ENCODE measurements at regions not wholly inside any gene's neighbourhood (a gene's known extent, or its start where the extent isn't known, plus 50 kb on each side); places are given as distances from the start of the nearest gene placed in this dataset.

DNA sequence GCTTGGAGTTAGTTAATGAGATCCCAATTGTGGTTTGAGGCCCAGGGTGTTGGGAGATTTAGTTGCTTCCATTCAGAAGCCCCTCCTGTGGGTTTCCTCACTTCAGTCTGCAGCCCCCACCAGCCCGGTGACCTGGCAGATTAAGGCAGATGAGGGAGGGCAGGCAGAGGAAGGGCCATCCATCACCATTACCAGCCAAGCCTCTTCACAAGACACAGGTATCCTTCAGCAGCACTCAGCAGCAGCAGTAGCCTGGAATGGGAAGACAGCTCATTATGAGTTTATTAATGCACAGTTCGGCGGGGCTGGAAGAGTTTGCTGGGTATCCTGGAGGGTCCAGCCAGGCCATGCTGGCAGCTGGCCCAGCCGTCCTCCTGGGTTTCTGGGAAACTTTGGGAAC is 90.0 kb upstream of the GPRC5B start:
- H3K9ac ChIP-seq (ENCODE audit: low read length): no peak overlapping the region
- ATAC-seq (ENCODE audit: low read depth) (no peak), DNase-seq (no peak)
- H3K4me1 ChIP-seq (ENCODE audit: control insufficient read depth in 2 of 2, insufficient read depth in 2 of 2, low read length in 2 of 2): no peaks in the 10 kb centered on the region
- H3K4me3 ChIP-seq (ENCODE audit: control extremely low read depth in 1 of 5, extremely low read depth in 1 of 5, insufficient read depth in 1 of 5, low read depth in 2 of 5, low read length in 4 of 5): no peak overlapping the region
- H3K36me3 ChIP-seq (replicated peaks in 1 of 2; ENCODE audit: control extremely low read depth in 1 of 2, control insufficient read depth in 1 of 2, extremely low read depth in 1 of 2, insufficient read depth in 2 of 2, low read length in 1 of 2): no peaks in the 10 kb centered on the region
- H2AFZ ChIP-seq (ENCODE audit: insufficient read depth, low read depth, low read length, poor library complexity, severe bottlenecking): no peak overlapping the region
- 86% methylated on average over 3 of the region's 4 CpGs for WGBS (ENCODE audit: insufficient coverage)
- H3K4me3 Mint-ChIP-seq: no peak overlapping the region
- no peak overlapping the region for H3K27ac ChIP-seq (ENCODE audit: low read length in 2 of 2)
- H3K4me2 ChIP-seq (replicated peaks; ENCODE audit: low read depth, low read length, poor library complexity, severe bottlenecking): no peak overlapping the region
- ChIA-PET CTCF (no interaction called here), POLR2A (no interaction called here)
- no peaks in the 10 kb centered on the region for H3K9me3 ChIP-seq (ENCODE audit: control extremely low read depth in 1 of 3, control insufficient read depth in 2 of 3, insufficient read depth in 1 of 3, low read length in 2 of 3)
- no peaks in the 10 kb centered on the region for H3K79me2 ChIP-seq (ENCODE audit: control insufficient read depth, insufficient read depth, low read length)
- intact Hi-C loops (cut with micrococcal nuclease): no loop called here
- H3K9me3 Mint-ChIP-seq (ENCODE audit: insufficient read depth): no peaks in the 10 kb centered on the region
- H3K27ac Mint-ChIP-seq: no peak overlapping the region
- no peaks in the 10 kb centered on the region for H4K20me1 ChIP-seq (ENCODE audit: control insufficient read depth, insufficient read depth, low read length, poor library complexity, severe bottlenecking)
- H3K27me3 Mint-ChIP-seq: peaks cover 8% of the 10 kb centered on the region
- no peaks in the 10 kb centered on the region for H3K4me1 Mint-ChIP-seq
- H3K27me3 ChIP-seq (replicated peaks in 1 of 4; ENCODE audit: control extremely low read depth in 1 of 4, control insufficient read depth in 3 of 4, insufficient read depth in 4 of 4, low read length in 3 of 4): no peaks in the 10 kb centered on the region
- TF ChIP-seq CTCF (IDR thresholded peaks at IDR 0.05) (no peak), EZH2 (IDR thresholded peaks at IDR 0.05; ENCODE audit: borderline replicate concordance, insufficient read depth, low read depth, low read length, poor library complexity, severe bottlenecking) (no peak)

DNA sequence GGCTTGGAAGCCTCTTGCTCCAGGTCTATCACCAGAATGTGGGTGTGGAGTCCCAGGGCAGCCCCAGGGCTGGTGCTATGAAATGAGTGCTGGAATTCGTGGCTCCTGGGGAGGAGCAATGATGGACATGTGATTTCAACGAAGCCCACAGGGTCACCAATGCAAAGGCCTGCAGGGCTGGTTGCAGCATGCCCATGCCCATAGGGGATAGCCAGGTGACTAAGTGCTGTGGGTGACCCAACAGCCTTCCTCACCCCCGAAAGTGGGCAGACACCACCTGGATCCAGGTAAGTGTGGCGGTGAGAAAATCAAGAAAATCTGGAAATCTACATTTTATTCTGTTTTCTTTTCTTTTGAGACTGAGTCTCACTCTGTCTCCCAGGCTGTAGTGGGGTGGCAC is 87.5 kb upstream of the GPRC5B start:
- Mint-ChIP-seq H3K9me3 (ENCODE audit: insufficient read depth) (no peaks in the 10 kb centered on the region), H3K27ac (no peak overlapping the region), H3K4me1 (no peaks in the 10 kb centered on the region), H3K4me3 (no peak overlapping the region), H3K27me3 (peaks cover 8% of the 10 kb centered on the region)
- Histone ChIP-seq H3K27me3 (replicated peaks in 1 of 4; ENCODE audit: control extremely low read depth in 1 of 4, control insufficient read depth in 3 of 4, insufficient read depth in 4 of 4, low read length in 3 of 4) (peaks cover 0 to 2% (median 0%) of the 10 kb centered on the region in 4 experiments), H3K9me3 (ENCODE audit: control extremely low read depth in 1 of 3, control insufficient read depth in 2 of 3, insufficient read depth in 1 of 3, low read length in 2 of 3) (peaks cover 0 to 3% (median 0%) of the 10 kb centered on the region in 3 donors), H3K79me2 (ENCODE audit: control insufficient read depth, insufficient read depth, low read length) (no peaks in the 10 kb centered on the region), H3K4me2 (replicated peaks; ENCODE audit: low read depth, low read length, poor library complexity, severe bottlenecking) (no peak overlapping the region), H3K4me3 (ENCODE audit: control extremely low read depth in 1 of 5, extremely low read depth in 1 of 5, insufficient read depth in 1 of 5, low read depth in 2 of 5, low read length in 4 of 5) (no peak overlapping the region), H3K27ac (ENCODE audit: low read length in 2 of 2) (no peak overlapping the region), H2AFZ (ENCODE audit: insufficient read depth, low read depth, low read length, poor library complexity, severe bottlenecking) (no peak overlapping the region), H3K36me3 (replicated peaks in 1 of 2; ENCODE audit: control extremely low read depth in 1 of 2, control insufficient read depth in 1 of 2, extremely low read depth in 1 of 2, insufficient read depth in 2 of 2, low read length in 1 of 2) (no peaks in the 10 kb centered on the region), H4K20me1 (ENCODE audit: control insufficient read depth, insufficient read depth, low read length, poor library complexity, severe bottlenecking) (no peaks in the 10 kb centered on the region), H3K4me1 (ENCODE audit: control insufficient read depth in 2 of 2, insufficient read depth in 2 of 2, low read length in 2 of 2) (no peaks in the 10 kb centered on the region), H3K9ac (ENCODE audit: low read length) (no peak overlapping the region)
- POLR2A ChIA-PET: no interaction called here
- ATAC-seq (ENCODE audit: low read depth): no peak
- CTCF ChIA-PET: no interaction called here
- WGBS (ENCODE audit: insufficient coverage): 80% methylated on average over 4 of the region's 4 CpGs
- DNase-seq: no peak
- intact Hi-C loops (cut with micrococcal nuclease): no loop called here
- TF ChIP-seq CTCF (IDR thresholded peaks at IDR 0.05): no peak
- no peak for TF ChIP-seq EZH2 (IDR thresholded peaks at IDR 0.05; ENCODE audit: borderline replicate concordance, insufficient read depth, low read depth, low read length, poor library complexity, severe bottlenecking)

Data from B cell (primary cell).